Common myeloid progenitor, CD34-positive (primary cell): ENCODE measurements at regions not wholly inside any gene's neighbourhood (a gene's known extent, or its start where the extent isn't known, plus 50 kb on each side); places are given as distances from the start of the nearest gene placed in this dataset.

Experiments
- CTCF ChIA-PET: fragments of 350-600 bp; sonication (Branson Sonifier 250); formaldehyde crosslinking; loops from one replicate; lab custom pipeline; 2021; ENCODE audit warnings: antibody characterized with exemption; lab: Charles Lee
- POLR2A ChIA-PET: fragments of 350-600 bp; sonication (Branson Sonifier 250); formaldehyde crosslinking; loops from one replicate; lab custom pipeline; 2021; ENCODE audit warnings: antibody characterized with exemption; lab: Charles Lee
- DNase-seq, 3 donors: peaks; one replicate each; pipeline versions ENCODE4 v3.0.0 to v3.0.0-alpha.2; 2013
- H3K27ac ChIP-seq, 2 experiments: 1 replicate in 1 of 2; 2 replicates in 1 of 2; pipeline ENCODE4 v1.7.0; 2013; ENCODE audit warnings: inconsistent platforms in 2 of 2, low read length in 2 of 2, mild to moderate bottlenecking in 2 of 2, low read depth in 1 of 2, moderate library complexity in 1 of 2; ENCODE audit not compliant: severe bottlenecking in 2 of 2, insufficient read depth in 1 of 2, poor library complexity in 1 of 2
- H3K27me3 ChIP-seq, 5 experiments: replicated peaks in 2 of 5; 1 replicate in 3 of 5; 2 replicates in 2 of 5; pipeline versions ENCODE4 v1.6.1 to v1.7.0; 2013; ENCODE audit warnings: low read length in 4 of 5, mild to moderate bottlenecking in 2 of 5, moderate library complexity in 2 of 5, inconsistent platforms in 1 of 5; ENCODE audit not compliant: insufficient read depth in 5 of 5, control insufficient read depth in 4 of 5
- H3K36me3 ChIP-seq, 4 experiments: 1 replicate in 2 of 4; 2 replicates in 2 of 4; pipeline versions ENCODE4 v1.6.1 to v1.7.0; 2013; ENCODE audit warnings: low read length in 3 of 4, control low read depth in 1 of 4, mild to moderate bottlenecking in 1 of 4; ENCODE audit not compliant: control insufficient read depth in 4 of 4, insufficient read depth in 4 of 4
- H3K4me1 ChIP-seq, 4 experiments: 1 replicate in 3 of 4; 2 replicates in 1 of 4; pipeline versions ENCODE4 v1.6.1 to v1.7.1; 2013; ENCODE audit warnings: low read length in 3 of 4, mild to moderate bottlenecking in 3 of 4, control low read depth in 1 of 4, inconsistent platforms in 1 of 4, moderate library complexity in 1 of 4; ENCODE audit not compliant: control insufficient read depth in 4 of 4, insufficient read depth in 4 of 4; ENCODE audit errors: control extremely low read depth in 1 of 4
- H3K4me3 ChIP-seq, 7 experiments: 1 replicate in 4 of 7; 2 replicates in 3 of 7; pipeline versions ENCODE4 v1.5.1 to v1.7.0; 2013; ENCODE audit warnings: mild to moderate bottlenecking in 7 of 7, low read length in 6 of 7, moderate library complexity in 6 of 7, inconsistent platforms in 2 of 7, low read depth in 2 of 7, control low read depth in 1 of 7; ENCODE audit not compliant: insufficient read depth in 4 of 7, control insufficient read depth in 1 of 7; ENCODE audit errors: extremely low read depth in 1 of 7
- H3K9me3 ChIP-seq, 5 experiments: 1 replicate in 4 of 5; 2 replicates in 1 of 5; pipeline versions ENCODE4 v1.6.1 to v1.7.1; 2013; ENCODE audit warnings: low read length in 4 of 5, mild to moderate bottlenecking in 2 of 5, inconsistent platforms in 1 of 5, low read depth in 1 of 5, moderate library complexity in 1 of 5; ENCODE audit not compliant: control insufficient read depth in 4 of 5, insufficient read depth in 2 of 5; ENCODE audit errors: control extremely low read depth in 1 of 5
- whole genome bisulfite sequencing: methylation state at CpG from one replicate; pipeline ENCODE4 v1.1.5; 2013; ENCODE audit not compliant: insufficient coverage; 5-methylcytosine and 5-hydroxymethylcytosine counted together

- CTCF ChIA-PET = no interaction called here
- H3K4me1 ChIP-seq = peaks cover 0 to 42% (median 15%) of the 10 kb centered on the region in 4 experiments
These were observed 50.7 kb downstream of the ARHGAP35 start for GRCh38 chr19:46911456-46911855.

GRCh38 chr19:46913198-46913851 lies 52.5 kb downstream of the ARHGAP35 start:
- 100% methylated on average over 4 of the region's 6 CpGs for WGBS
- Histone ChIP-seq H3K4me3 (peak overlapping the region in 4 of 7 experiments; percentile 19 to 61 (median 42)), H3K9me3 (no peaks in the 10 kb centered on the region), H3K27ac (peak overlapping the region in 1 of 2 experiments; percentile 44), H3K4me1 (peaks cover 0 to 42% (median 15%) of the 10 kb centered on the region in 4 experiments), H3K27me3 (no peaks in the 10 kb centered on the region), H3K36me3 (peaks cover 0 to under 1% (median 0%) of the 10 kb centered on the region in 4 experiments)
- no peak for DNase-seq
- ChIA-PET POLR2A (interaction anchor here (0.7 to 0.8 kb wide), 2 partner anchors 21 to 343 kb away, joined by 3 read pairs; partner anchors contain the start of gene CCDC9), CTCF (interaction anchor here (0.8 to 1.8 kb wide), 5 partner anchors 9 to 78 kb away, joined by 3 to 5 read pairs (median 4); no protein-coding TSS in a partner anchor)

More at GRCh38 chr19:46911456-46911855, 50.7 kb downstream of the ARHGAP35 start:
- Histone ChIP-seq H3K36me3 (no peaks in the 10 kb centered on the region), H3K27me3 (no peaks in the 10 kb centered on the region), H3K9me3 (no peaks in the 10 kb centered on the region), H3K4me3 (no peak overlapping the region), H3K27ac (no peak overlapping the region)
- DNase-seq = no peak
- POLR2A ChIA-PET = no interaction called here

DNA sequence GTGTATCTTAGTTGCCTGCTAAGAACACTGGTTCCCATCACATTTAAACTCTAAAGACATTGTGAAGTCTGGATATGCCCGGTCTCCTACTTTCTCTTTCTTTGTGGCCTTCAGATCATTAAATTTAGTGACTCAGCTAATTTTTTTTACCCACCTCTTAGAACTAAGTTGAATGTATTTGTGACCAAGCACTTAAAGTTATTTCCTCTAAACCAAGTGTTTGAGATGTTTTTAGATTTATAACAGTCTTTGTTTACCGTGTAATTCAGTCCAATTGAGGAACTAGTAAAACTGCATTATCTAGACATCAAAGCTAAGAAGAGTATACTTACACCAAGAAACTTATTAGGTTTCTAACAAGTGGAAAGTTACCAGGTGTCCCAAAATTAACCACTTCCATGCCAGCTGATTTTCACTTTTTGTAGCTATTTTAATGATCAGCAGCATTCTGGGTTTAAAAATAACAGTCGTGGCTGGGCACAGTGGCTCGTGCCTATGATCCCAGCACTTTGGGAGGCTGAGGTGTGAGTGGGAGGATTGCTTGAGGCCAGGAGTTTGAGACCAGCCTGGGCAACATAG lies 53.1 kb downstream of the ARHGAP35 start:
- Histone ChIP-seq H3K27me3 (no peaks in the 10 kb centered on the region), H3K9me3 (no peaks in the 10 kb centered on the region), H3K4me3 (peak overlapping the region in 4 of 7 experiments; percentile 19 to 61 (median 42)), H3K4me1 (peaks cover 0 to 40% (median 15%) of the 10 kb centered on the region in 4 experiments), H3K27ac (peak overlapping the region in 1 of 2 experiments; percentile 44), H3K36me3 (peaks cover 0 to 7% (median 6%) of the 10 kb centered on the region in 4 experiments)
- DNase-seq = peak; percentile 79 to 94 (median 90)
- POLR2A ChIA-PET = interaction anchor here (0.6 to 0.8 kb wide), 3 partner anchors 21 to 343 kb away, joined by 3 to 4 read pairs (median 3); partner anchors contain the start of gene CCDC9
- CTCF ChIA-PET = interaction anchor here (0.8 to 1.8 kb wide), 5 partner anchors 10 to 78 kb away, joined by 3 to 5 read pairs (median 4); no protein-coding TSS in a partner anchor
- 0% methylated on average over 2 of the region's 4 CpGs for WGBS

- no peak overlapping the region for H3K4me3 ChIP-seq
These were observed 54.6 kb downstream of the ARHGAP35 start for GRCh38 chr19:46915386-46915785.

GRCh38 chr19:46917002-46917401 lies 56.2 kb downstream of the ARHGAP35 start:
- WGBS = 92% methylated on average over 5 of the region's 5 CpGs
- H3K9me3 ChIP-seq = no peaks in the 10 kb centered on the region
- DNase-seq = no peak
- peaks cover 0 to 34% (median 15%) of the 10 kb centered on the region in 4 experiments for H3K4me1 ChIP-seq
- no peaks in the 10 kb centered on the region for H3K27me3 ChIP-seq
- ChIA-PET CTCF (no interaction called here), POLR2A (no interaction called here)
- no peak overlapping the region for H3K27ac ChIP-seq
- H3K4me3 ChIP-seq = no peak overlapping the region
- H3K36me3 ChIP-seq = peaks cover 15 to 37% (median 28%) of the 10 kb centered on the region in 4 experiments

More at GRCh38 chr19:46915386-46915785, 54.6 kb downstream of the ARHGAP35 start:
- ChIA-PET CTCF (interaction anchor here (1.2 kb wide), 1 partner anchor 31 kb away, joined by 4 read pairs; no protein-coding TSS in a partner anchor), POLR2A (no interaction called here)
- Histone ChIP-seq H3K36me3 (peaks cover 6 to 21% (median 19%) of the 10 kb centered on the region in 4 experiments), H3K27me3 (no peaks in the 10 kb centered on the region), H3K27ac (no peak overlapping the region), H3K4me1 (peaks cover 0 to 34% (median 15%) of the 10 kb centered on the region in 4 experiments), H3K9me3 (no peaks in the 10 kb centered on the region)
- DNase-seq = no peak
- 88% methylated on average over 1 of the region's 2 CpGs for WGBS

DNA sequence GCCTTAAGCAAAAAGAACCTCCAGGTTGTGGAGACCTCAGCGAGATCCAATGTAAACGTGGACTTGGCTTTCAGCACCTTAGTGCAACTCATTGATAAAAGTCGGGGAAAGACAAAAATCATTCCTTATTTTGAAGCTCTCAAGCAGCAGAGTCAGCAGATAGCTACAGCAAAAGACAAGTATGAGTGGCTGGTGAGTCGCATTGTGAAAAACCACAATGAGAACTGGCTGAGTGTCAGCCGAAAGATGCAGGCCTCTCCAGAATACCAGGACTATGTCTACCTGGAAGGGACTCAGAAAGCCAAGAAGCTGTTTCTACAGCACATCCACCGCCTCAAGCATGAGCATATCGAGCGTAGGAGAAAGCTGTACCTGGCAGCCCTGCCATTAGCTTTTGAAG lies 58.5 kb downstream of the ARHGAP35 start:
- CTCF ChIA-PET = interaction anchor here (1.1 to 1.8 kb wide), 4 partner anchors 9 to 37 kb away, joined by 4 to 6 read pairs (median 4); no protein-coding TSS in a partner anchor
- Histone ChIP-seq H3K27me3 (no peaks in the 10 kb centered on the region), H3K4me1 (peaks cover 0 to 18% (median 6%) of the 10 kb centered on the region in 4 experiments), H3K4me3 (no peak overlapping the region), H3K9me3 (no peaks in the 10 kb centered on the region), H3K27ac (no peak overlapping the region), H3K36me3 (peaks cover 20 to 47% (median 32%) of the 10 kb centered on the region in 4 experiments)
- POLR2A ChIA-PET = no interaction called here
- DNase-seq = no peak
- WGBS = 98% methylated on average over 5 of the region's 8 CpGs
